ENCODE measurements at regions not wholly inside any gene's neighbourhood (a gene's known extent, or its start where the extent isn't known, plus 50 kb on each side); places are given as distances from the start of the nearest gene placed in this dataset.

GRCh38 chr3:157789162-157789561, 285.9 kb upstream of the VEPH1 start:
- Histone ChIP-seq H3K79me2 (ENCODE audit: control insufficient read depth, insufficient read depth, low read length) (no peaks in the 10 kb centered on the region), H3K9me3 (ENCODE audit: control insufficient read depth, insufficient read depth, low read depth, low read length) (no peaks in the 10 kb centered on the region), H2AFZ (ENCODE audit: low read length) (no peak overlapping the region), H3K4me2 (ENCODE audit: extremely low read depth, insufficient read depth, low read length) (no peak overlapping the region), H3K27ac (ENCODE audit: insufficient read depth, low read length) (no peak overlapping the region), H3K36me3 (ENCODE audit: control insufficient read depth, insufficient read depth, low read length) (no peaks in the 10 kb centered on the region), H3K9ac (ENCODE audit: insufficient read depth, low read length) (no peak overlapping the region), H3K27me3 (ENCODE audit: control insufficient read depth, insufficient read depth, low read length) (no peaks in the 10 kb centered on the region), H3K4me3 (replicated peaks in 1 of 4; ENCODE audit: control extremely low read depth in 1 of 4, insufficient read depth in 1 of 4, low read depth in 3 of 4, low read length in 4 of 4) (no peak overlapping the region), H4K20me1 (ENCODE audit: control insufficient read depth, extremely low read depth, insufficient read depth, low read length) (no peaks in the 10 kb centered on the region), H3K4me1 (ENCODE audit: control insufficient read depth, extremely low read depth, insufficient read depth, low read length) (peaks cover 9% of the 10 kb centered on the region)
- peak in 1 of 2 donors; percentile 30 for DNase-seq (ENCODE audit: low read depth in 2 of 2)
- TF ChIP-seq EZH2 (IDR thresholded peaks at IDR 0.05; ENCODE audit: low read length, missing control alignments) = no peak
- TF ChIP-seq, protein P1, sequence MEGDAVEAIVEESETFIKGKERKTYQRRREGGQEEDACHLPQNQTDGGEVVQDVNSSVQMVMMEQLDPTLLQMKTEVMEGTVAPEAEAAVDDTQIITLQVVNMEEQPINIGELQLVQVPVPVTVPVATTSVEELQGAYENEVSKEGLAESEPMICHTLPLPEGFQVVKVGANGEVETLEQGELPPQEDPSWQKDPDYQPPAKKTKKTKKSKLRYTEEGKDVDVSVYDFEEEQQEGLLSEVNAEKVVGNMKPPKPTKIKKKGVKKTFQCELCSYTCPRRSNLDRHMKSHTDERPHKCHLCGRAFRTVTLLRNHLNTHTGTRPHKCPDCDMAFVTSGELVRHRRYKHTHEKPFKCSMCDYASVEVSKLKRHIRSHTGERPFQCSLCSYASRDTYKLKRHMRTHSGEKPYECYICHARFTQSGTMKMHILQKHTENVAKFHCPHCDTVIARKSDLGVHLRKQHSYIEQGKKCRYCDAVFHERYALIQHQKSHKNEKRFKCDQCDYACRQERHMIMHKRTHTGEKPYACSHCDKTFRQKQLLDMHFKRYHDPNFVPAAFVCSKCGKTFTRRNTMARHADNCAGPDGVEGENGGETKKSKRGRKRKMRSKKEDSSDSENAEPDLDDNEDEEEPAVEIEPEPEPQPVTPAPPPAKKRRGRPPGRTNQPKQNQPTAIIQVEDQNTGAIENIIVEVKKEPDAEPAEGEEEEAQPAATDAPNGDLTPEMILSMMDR (conservative IDR thresholded peaks at IDR 0.05 in 1 of 2, IDR thresholded peaks at IDR 0.05 in 1 of 2; ENCODE audit: low read depth in 1 of 2, low read length in 2 of 2) = no peak

DNA sequence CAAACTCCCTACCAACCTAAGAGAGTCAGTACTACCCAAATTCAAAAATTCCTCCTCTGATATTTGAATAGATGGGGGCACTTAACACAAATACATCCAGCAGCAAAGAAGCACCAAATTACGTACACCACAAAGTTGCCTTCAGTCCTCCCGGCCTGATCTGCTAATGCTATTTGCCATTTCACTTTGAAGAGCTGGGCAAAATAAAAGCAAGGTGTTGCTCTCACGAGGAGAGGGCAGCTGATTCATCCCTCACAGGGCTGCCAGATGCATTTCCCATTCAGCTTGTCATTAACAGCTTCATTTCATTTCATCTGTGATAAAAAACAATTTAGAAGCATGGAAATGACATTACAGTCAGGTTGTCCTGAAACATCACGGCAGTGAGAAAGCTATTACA, 283.4 kb upstream of the VEPH1 start:
- Histone ChIP-seq H3K4me2 (ENCODE audit: extremely low read depth, insufficient read depth, low read length) (peak overlapping the region; percentile 55), H3K4me1 (ENCODE audit: control insufficient read depth, extremely low read depth, insufficient read depth, low read length) (peaks cover 9% of the 10 kb centered on the region), H4K20me1 (ENCODE audit: control insufficient read depth, extremely low read depth, insufficient read depth, low read length) (no peaks in the 10 kb centered on the region), H3K36me3 (ENCODE audit: control insufficient read depth, insufficient read depth, low read length) (no peaks in the 10 kb centered on the region), H3K4me3 (replicated peaks in 1 of 4; ENCODE audit: control extremely low read depth in 1 of 4, insufficient read depth in 1 of 4, low read depth in 3 of 4, low read length in 4 of 4) (no peak overlapping the region), H3K9me3 (ENCODE audit: control insufficient read depth, insufficient read depth, low read depth, low read length) (no peaks in the 10 kb centered on the region), H3K9ac (ENCODE audit: insufficient read depth, low read length) (no peak overlapping the region), H3K27ac (ENCODE audit: insufficient read depth, low read length) (no peak overlapping the region), H3K79me2 (ENCODE audit: control insufficient read depth, insufficient read depth, low read length) (no peaks in the 10 kb centered on the region), H2AFZ (ENCODE audit: low read length) (no peak overlapping the region), H3K27me3 (ENCODE audit: control insufficient read depth, insufficient read depth, low read length) (no peaks in the 10 kb centered on the region)
- TF ChIP-seq EZH2 (IDR thresholded peaks at IDR 0.05; ENCODE audit: low read length, missing control alignments) = no peak
- TF ChIP-seq, protein P1 (conservative IDR thresholded peaks at IDR 0.05 in 1 of 2, IDR thresholded peaks at IDR 0.05 in 1 of 2; ENCODE audit: low read depth in 1 of 2, low read length in 2 of 2) = no peak
- DNase-seq (ENCODE audit: low read depth in 2 of 2) = peak in 1 of 2 donors; percentile 54

GRCh38 chr3:157786211-157786610, 283.0 kb upstream of the VEPH1 start:
- peak; percentile 70 to 85 for DNase-seq (ENCODE audit: low read depth in 2 of 2)
- H2AFZ ChIP-seq (ENCODE audit: low read length) = no peak overlapping the region
- H3K27me3 ChIP-seq (ENCODE audit: control insufficient read depth, insufficient read depth, low read length) = no peaks in the 10 kb centered on the region
- no peak overlapping the region for H3K9ac ChIP-seq (ENCODE audit: insufficient read depth, low read length)
- TF ChIP-seq EZH2 (IDR thresholded peaks at IDR 0.05; ENCODE audit: low read length, missing control alignments) = no peak
- TF ChIP-seq, protein P1 (conservative IDR thresholded peaks at IDR 0.05 in 1 of 2, IDR thresholded peaks at IDR 0.05 in 1 of 2; ENCODE audit: low read depth in 1 of 2, low read length in 2 of 2) = no peak
- H3K9me3 ChIP-seq (ENCODE audit: control insufficient read depth, insufficient read depth, low read depth, low read length) = no peaks in the 10 kb centered on the region
- peak overlapping the region; percentile 36 for H3K27ac ChIP-seq (ENCODE audit: insufficient read depth, low read length)
- H3K4me3 ChIP-seq (replicated peaks in 1 of 4; ENCODE audit: control extremely low read depth in 1 of 4, insufficient read depth in 1 of 4, low read depth in 3 of 4, low read length in 4 of 4) = no peak overlapping the region
- H3K4me2 ChIP-seq (ENCODE audit: extremely low read depth, insufficient read depth, low read length) = peak overlapping the region; percentile 55
- H4K20me1 ChIP-seq (ENCODE audit: control insufficient read depth, extremely low read depth, insufficient read depth, low read length) = no peaks in the 10 kb centered on the region
- H3K36me3 ChIP-seq (ENCODE audit: control insufficient read depth, insufficient read depth, low read length) = no peaks in the 10 kb centered on the region
- peaks cover 9% of the 10 kb centered on the region for H3K4me1 ChIP-seq (ENCODE audit: control insufficient read depth, extremely low read depth, insufficient read depth, low read length)
- no peaks in the 10 kb centered on the region for H3K79me2 ChIP-seq (ENCODE audit: control insufficient read depth, insufficient read depth, low read length)
